DND-41 (cell line): ENCODE measurements at regions not wholly inside any gene's neighbourhood (a gene's known extent, or its start where the extent isn't known, plus 50 kb on each side); places are given as distances from the start of the nearest gene placed in this dataset.

Experiments
- EZH2 ChIP-seq: IDR thresholded peaks from 3 replicates; pipeline ENCODE4 v1.6.1; 2012; ENCODE audit warnings: borderline replicate concordance, low read depth, mild to moderate bottlenecking, moderate library complexity, low read length, inconsistent platforms; ENCODE audit not compliant: severe bottlenecking
- TF ChIP-seq, protein P1 (sequence below): IDR thresholded peaks from 2 replicates; pipeline ENCODE4 v1.5.1; 2012; ENCODE audit warnings: borderline replicate concordance, low read length, moderate library complexity, mild to moderate bottlenecking; ENCODE audit not compliant: poor library complexity, severe bottlenecking; ENCODE audit errors: extremely low read depth

DNA sequence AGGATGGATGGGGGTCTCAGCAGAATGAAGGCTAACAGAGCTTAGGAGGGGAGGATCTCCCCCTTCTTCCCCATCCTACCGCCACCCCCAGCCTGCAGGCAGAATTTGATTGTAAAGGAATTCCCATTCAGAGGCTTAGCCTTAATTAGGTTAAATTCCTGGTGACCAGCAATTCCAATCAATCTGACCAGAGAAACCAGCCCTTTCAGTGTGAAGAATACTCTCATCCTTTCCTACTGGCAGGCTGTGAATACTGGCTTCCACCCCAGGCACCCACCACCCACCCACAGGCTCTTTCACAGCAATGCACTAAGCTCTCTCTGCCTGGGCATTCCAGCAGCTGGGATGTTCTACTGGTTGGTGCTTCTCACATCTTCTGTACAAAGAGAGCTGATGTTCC, 137.9 kb upstream of the LYZL1 start:
- TF ChIP-seq, protein P1, sequence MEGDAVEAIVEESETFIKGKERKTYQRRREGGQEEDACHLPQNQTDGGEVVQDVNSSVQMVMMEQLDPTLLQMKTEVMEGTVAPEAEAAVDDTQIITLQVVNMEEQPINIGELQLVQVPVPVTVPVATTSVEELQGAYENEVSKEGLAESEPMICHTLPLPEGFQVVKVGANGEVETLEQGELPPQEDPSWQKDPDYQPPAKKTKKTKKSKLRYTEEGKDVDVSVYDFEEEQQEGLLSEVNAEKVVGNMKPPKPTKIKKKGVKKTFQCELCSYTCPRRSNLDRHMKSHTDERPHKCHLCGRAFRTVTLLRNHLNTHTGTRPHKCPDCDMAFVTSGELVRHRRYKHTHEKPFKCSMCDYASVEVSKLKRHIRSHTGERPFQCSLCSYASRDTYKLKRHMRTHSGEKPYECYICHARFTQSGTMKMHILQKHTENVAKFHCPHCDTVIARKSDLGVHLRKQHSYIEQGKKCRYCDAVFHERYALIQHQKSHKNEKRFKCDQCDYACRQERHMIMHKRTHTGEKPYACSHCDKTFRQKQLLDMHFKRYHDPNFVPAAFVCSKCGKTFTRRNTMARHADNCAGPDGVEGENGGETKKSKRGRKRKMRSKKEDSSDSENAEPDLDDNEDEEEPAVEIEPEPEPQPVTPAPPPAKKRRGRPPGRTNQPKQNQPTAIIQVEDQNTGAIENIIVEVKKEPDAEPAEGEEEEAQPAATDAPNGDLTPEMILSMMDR = no peak
- TF ChIP-seq EZH2 = no peak
